IgD-negative memory B cell (primary cell): ENCODE measurements at regions not wholly inside any gene's neighbourhood (a gene's known extent, or its start where the extent isn't known, plus 50 kb on each side); places are given as distances from the start of the nearest gene placed in this dataset.
"Not testable (repeated sequence)": the region's sequence is repeated elsewhere in the genome, so short reads cannot be mapped to it uniquely, and the experiment has no call there.

Experiments
- H3K27ac Mint-ChIP-seq, 3 donors: one replicate each; pipeline ENCODE4 v1.8.0; 2020 to 2022; ENCODE audit warnings: mild to moderate bottlenecking in 3 of 3, mixed read lengths in 3 of 3, moderate library complexity in 1 of 3
- H3K27me3 Mint-ChIP-seq: one replicate; pipeline ENCODE4 v1.8.0; 2021; ENCODE audit warnings: mixed read lengths
- H3K36me3 Mint-ChIP-seq: one replicate; pipeline ENCODE4 v1.8.0; 2020; ENCODE audit warnings: mild to moderate bottlenecking, mixed read lengths
- H3K4me1 Mint-ChIP-seq, 3 donors: one replicate each; pipeline ENCODE4 v1.8.0; 2020 to 2022; ENCODE audit warnings: mixed read lengths in 3 of 3, mild to moderate bottlenecking in 1 of 3
- H3K4me3 Mint-ChIP-seq, 4 donors: one replicate each; pipeline ENCODE4 v1.8.0; 2020 to 2022; ENCODE audit warnings: mild to moderate bottlenecking in 4 of 4, mixed read lengths in 4 of 4, moderate library complexity in 3 of 4
- H3K9me3 Mint-ChIP-seq, 3 donors: one replicate each; pipeline ENCODE4 v1.8.0; 2020 to 2021; ENCODE audit warnings: mixed read lengths in 3 of 3, mild to moderate bottlenecking in 1 of 3

DNA sequence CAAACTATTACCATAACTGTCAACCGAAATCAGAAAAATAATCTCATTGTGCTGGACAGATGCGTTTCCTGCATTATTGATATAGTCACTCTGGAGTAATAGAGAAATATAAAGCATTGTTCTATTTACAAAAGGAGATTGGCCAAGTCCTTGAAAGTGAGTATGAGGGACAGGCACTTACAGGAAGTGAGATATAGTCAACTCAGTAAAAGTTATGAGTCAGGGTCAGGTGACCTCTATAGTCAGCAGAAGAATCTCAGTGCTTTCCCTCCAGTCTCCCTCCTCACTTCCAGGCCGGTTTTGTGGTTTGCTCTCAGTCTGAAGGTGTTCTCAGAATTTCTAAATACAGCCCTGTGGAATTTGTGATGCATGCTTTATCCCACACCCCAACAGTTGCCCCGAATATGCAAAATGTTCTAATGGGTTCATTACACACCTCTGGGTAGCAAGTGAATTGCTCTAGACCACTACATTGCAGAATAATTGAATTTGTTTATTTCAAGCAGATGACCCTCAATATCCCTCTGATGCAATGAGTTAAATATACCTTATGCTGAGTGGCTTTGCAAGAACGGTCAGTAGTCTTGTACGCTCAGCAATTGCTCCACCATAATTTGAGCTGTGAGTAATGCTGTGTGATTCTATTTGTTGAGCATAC, 787.7 kb downstream of the MCTP2 start:
- Mint-ChIP-seq H3K9me3 (peaks cover 1 to 15% (median 2%) of the 10 kb centered on the region in 3 donors), H3K36me3 (no peaks in the 10 kb centered on the region), H3K27ac (no peak overlapping the region), H3K27me3 (no peaks in the 10 kb centered on the region), H3K4me3 (no peak overlapping the region), H3K4me1 (no peaks in the 10 kb centered on the region)

DNA sequence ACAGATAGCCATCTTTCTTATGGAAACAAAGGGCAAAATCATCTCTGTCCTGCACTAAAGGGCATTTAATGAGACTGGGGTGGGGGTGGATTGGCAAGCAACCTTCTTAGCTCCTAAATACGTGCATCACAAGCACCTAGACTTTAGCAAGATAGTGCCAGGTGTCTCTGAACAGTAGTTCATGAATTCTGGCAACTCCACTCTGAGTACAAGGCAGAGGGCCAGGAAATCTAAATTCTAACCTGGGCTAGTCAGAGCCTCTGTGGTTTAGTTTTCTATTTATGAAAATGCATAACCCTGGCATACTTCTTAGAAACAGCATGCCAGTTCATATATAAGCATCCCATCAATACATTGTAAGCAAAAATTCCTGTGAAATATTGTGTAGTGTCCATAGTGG, 788.5 kb downstream of the MCTP2 start:
- Mint-ChIP-seq H3K27me3 (no peaks in the 10 kb centered on the region), H3K4me1 (no peaks in the 10 kb centered on the region), H3K27ac (no peak overlapping the region), H3K36me3 (no peaks in the 10 kb centered on the region), H3K4me3 (no peak overlapping the region), H3K9me3 (peaks cover 0 to 15% (median 1%) of the 10 kb centered on the region in 3 donors)

DNA sequence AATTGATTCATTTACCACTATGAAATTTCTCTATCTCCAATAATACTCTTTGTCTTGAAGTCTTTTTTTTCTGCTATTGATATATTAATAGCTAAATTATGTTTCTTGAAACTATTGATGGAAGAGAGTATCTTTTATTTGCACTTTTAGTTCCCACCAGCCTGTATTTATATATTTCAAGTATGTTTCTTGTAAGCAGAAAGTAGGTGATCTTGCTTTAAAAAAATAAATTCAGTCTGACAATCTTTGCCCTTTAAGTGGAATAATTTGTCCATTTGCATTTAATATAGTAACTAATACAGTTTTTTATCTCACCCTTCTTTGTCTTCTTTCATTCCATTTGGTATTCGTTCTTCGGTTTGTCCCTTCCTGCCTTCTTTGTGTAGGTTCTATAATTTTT, 790.5 kb downstream of the MCTP2 start:
- Mint-ChIP-seq H3K9me3 (peaks cover 0 to 15% (median 1%) of the 10 kb centered on the region in 3 donors), H3K4me3 (no peak overlapping the region), H3K27ac (no peak overlapping the region), H3K27me3 (no peaks in the 10 kb centered on the region), H3K4me1 (no peaks in the 10 kb centered on the region), H3K36me3 (no peaks in the 10 kb centered on the region)

DNA sequence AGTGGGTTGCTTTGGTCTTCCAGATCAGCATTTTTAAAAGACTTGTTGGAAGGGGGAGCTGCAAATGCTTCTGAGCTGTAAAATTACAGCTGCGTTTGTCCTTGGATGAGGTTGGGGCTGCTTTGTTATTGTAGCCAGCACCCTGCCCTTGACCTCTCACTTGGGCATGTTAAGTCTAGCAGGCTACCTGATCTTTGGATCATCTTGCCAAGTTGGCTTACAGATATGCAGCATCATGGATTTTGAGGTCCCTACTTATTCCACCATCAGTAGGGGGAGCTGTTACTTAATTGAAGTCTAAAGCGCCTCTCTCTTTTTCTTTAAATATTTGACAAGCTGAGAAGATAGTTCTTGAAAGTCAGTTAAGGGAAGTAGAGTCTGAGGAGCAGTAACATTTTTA, 793.0 kb downstream of the MCTP2 start:
- H3K4me3 Mint-ChIP-seq, result no peak overlapping the region
- no peaks in the 10 kb centered on the region for H3K36me3 Mint-ChIP-seq
- no peak overlapping the region for H3K27ac Mint-ChIP-seq
- no peaks in the 10 kb centered on the region for H3K27me3 Mint-ChIP-seq
- H3K4me1 Mint-ChIP-seq, result no peaks in the 10 kb centered on the region
- H3K9me3 Mint-ChIP-seq, result peaks cover 1 to 12% (median 2%) of the 10 kb centered on the region in 3 donors

DNA sequence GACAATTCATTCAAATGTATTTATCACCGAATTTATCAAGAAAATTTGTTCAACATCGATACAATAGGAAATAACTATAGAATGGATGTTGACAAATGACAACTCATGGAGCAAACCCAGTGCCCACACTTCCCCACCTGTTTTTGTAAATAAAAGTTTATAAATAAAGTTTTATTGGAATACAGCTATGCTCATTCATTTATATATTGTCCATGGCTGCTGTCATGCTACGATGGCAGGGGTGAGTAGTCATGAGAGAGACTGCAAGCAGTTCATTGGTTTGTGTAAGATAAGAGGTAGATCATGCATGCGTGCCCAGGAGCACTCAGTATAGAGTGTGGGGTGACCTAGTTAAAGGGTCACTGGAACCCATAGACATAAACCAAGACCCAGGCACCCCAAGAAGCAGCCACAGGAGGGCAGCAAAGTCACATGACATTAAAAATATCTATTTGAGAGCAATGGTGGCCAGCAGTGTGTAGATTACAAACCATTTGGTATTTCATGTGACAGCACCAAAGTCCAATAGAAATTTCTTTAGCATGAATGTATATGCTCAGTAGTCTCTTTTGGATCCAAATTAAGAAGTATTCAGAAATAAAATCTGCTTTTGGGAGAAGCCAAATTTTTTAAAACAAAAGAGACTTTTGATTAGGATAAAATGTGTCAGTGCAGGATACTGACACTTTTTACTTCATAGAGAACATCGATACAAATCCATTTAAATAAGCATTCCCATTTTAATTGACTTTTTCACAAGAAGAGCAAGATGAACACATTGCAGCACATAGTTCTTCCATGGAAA, 794.8 kb downstream of the MCTP2 start:
- Mint-ChIP-seq H3K9me3 (peaks cover 1 to 12% (median 2%) of the 10 kb centered on the region in 3 donors), H3K36me3 (no peaks in the 10 kb centered on the region), H3K4me1 (no peaks in the 10 kb centered on the region), H3K27ac (no peak overlapping the region), H3K4me3 (no peak overlapping the region), H3K27me3 (no peaks in the 10 kb centered on the region)

DNA sequence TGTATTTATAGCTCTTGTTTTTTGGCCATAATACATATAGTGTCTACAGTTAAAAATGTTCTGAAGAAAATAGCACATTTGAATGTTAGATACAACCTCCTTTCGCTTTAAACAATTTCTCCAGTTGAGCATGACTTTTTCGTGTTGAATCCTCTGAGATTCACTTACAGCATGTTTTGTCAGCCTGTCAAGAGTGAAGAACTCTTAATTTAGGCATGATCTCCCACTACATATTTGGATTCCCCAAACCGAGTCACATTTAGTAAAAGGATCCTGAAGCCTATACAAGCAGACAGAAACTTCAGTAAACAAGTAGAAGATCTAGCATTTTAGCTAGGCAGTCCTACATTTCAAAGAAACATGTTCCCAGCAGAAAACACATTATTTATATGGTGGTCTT, 796.6 kb downstream of the MCTP2 start:
- H3K36me3 Mint-ChIP-seq, result no peaks in the 10 kb centered on the region
- H3K4me3 Mint-ChIP-seq, result no peak overlapping the region
- H3K27ac Mint-ChIP-seq, result no peak overlapping the region
- H3K9me3 Mint-ChIP-seq, result peaks cover 1 to 4% (median 2%) of the 10 kb centered on the region in 3 donors
- H3K27me3 Mint-ChIP-seq, result no peaks in the 10 kb centered on the region
- H3K4me1 Mint-ChIP-seq, result no peaks in the 10 kb centered on the region

DNA sequence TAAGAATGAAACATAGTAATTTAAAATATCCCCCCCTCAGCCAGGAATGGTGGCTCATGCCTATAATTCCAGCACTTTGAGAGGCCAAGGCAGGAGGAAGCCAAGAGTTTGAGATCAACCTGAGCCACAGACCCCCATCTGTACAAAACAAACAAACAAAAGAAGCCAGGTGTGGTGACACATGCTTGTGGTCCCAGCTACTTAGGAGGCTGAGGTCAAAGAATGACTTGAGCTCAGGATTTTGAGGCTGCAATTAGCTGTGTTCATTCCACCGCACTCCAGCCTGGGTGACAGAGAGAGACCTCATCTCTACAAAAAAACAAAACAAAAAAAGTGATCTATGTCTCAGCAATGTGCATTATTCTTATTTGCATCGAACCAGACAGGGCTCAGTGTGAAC, 800.8 kb downstream of the MCTP2 start:
- H3K27ac Mint-ChIP-seq, result no peak overlapping the region
- no peak overlapping the region for H3K4me3 Mint-ChIP-seq
- H3K4me1 Mint-ChIP-seq, result no peaks in the 10 kb centered on the region

DNA sequence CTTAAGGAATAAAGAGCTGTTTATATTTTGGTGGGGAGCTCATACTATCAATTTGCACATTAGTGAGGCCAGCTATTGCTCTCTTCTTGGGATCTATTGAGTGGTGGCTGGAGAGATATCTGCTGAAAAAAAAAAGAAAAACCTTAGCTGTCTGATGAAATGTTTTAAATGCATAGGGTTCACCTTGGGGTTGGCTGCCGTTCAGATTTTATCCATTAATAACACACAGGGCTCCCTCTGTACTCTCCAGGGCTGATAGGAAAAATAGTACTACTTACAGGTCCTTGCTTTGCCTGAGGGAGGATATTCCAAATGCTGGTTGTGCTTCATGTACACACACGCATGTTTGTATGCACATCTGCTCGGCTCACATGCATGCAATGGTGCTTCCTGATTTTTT, 803.7 kb downstream of the MCTP2 start:
- H3K9me3 Mint-ChIP-seq, result peaks cover 0 to 6% (median 5%) of the 10 kb centered on the region in 3 donors
- no peaks in the 10 kb centered on the region for H3K36me3 Mint-ChIP-seq
- H3K4me1 Mint-ChIP-seq, result no peaks in the 10 kb centered on the region
- H3K4me3 Mint-ChIP-seq, result no peak overlapping the region
- H3K27me3 Mint-ChIP-seq, result no peaks in the 10 kb centered on the region
- no peak overlapping the region for H3K27ac Mint-ChIP-seq

More for the DNA sequence above, 800.8 kb downstream of the MCTP2 start:
- Mint-ChIP-seq H3K27me3 (no peaks in the 10 kb centered on the region), H3K36me3 (no peaks in the 10 kb centered on the region), H3K9me3 (peaks cover 0 to 4% (median 0%) of the 10 kb centered on the region in 3 donors)

DNA sequence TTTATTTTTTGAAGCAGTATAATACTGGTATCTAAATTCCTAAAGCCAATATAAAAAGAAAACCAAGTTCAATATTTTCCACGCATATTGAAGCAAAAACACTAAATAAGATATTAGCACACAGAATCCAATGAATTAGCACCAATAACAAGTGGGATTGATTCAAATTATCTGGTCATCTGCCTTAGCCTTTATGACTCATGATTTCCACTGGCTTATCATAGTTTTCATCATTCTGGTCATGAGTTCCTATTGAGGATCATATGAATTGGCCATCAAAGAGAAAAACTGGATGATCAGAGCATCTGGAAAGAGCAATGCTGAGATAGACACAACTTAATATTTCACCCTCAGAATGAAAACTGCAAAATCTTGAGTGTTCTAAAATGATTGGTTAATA, 809.9 kb downstream of the MCTP2 start:
- Mint-ChIP-seq H3K4me3 (no peak overlapping the region), H3K27me3 (no peaks in the 10 kb centered on the region), H3K4me1 (no peaks in the 10 kb centered on the region), H3K9me3 (peaks cover 0 to 5% (median 5%) of the 10 kb centered on the region in 3 donors), H3K27ac (no peak overlapping the region), H3K36me3 (no peaks in the 10 kb centered on the region)

DNA sequence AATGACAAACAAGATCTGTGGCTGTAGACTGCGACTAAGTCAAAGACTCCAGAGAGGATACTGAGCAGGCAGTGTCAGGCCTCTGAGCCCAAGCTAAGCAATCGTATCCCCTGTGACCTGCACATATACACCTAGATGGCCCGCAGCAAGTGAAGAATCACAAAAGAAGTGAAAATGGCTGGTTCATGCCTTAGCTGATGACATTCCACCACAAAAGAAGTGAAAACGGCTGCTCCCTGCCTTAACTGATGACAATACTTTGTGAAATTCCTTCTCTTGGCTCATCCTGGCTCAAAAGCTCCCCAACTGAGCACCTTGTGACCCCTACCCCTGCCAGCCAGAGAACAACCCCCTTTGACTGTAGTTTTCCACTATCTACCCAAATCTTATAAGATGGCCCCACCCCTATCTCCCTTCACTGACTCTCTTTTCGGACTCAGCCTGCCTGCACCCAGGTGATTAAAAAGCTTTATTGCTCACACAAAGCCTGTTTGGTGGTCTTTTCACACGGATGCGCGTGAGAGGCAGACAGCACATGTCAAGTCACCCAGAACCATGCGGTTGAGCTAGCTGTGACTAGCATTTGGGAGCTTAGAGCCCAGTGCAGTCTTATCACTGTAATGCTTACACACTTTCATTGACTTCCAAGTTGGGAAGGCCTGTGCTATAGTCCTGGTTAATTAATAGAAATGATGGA, 812.0 kb downstream of the MCTP2 start:
- not testable (repeated sequence) for H3K4me1 Mint-ChIP-seq, H3K27ac Mint-ChIP-seq, H3K36me3 Mint-ChIP-seq, H3K4me3 Mint-ChIP-seq, H3K27me3 Mint-ChIP-seq
- peaks cover 2 to 18% (median 3%) of the 10 kb centered on the region in 3 donors for H3K9me3 Mint-ChIP-seq

DNA sequence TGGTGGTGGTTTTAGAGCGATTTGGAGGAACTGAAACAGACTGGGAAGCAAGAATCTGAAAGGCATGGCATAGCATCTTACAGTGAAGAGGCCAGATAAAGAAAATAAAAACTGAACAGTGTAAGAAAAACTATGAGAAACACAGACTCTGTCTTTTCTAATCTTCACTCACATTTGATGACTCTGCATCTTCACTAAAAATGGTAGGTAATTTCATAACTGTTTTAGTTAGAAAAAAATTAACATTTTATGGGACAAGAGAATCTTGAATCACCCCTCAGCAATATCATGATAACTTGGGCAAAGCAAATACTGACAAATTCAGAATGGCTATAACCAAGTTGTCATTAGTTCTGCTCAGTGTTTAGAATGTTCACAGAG, 812.6 kb downstream of the MCTP2 start:
- H3K4me1 Mint-ChIP-seq, result no peaks in the 10 kb centered on the region
- H3K9me3 Mint-ChIP-seq, result peaks cover 2 to 19% (median 6%) of the 10 kb centered on the region in 3 donors
- no peak overlapping the region for H3K4me3 Mint-ChIP-seq
- no peak overlapping the region for H3K27ac Mint-ChIP-seq
- no peaks in the 10 kb centered on the region for H3K27me3 Mint-ChIP-seq
- no peaks in the 10 kb centered on the region for H3K36me3 Mint-ChIP-seq

DNA sequence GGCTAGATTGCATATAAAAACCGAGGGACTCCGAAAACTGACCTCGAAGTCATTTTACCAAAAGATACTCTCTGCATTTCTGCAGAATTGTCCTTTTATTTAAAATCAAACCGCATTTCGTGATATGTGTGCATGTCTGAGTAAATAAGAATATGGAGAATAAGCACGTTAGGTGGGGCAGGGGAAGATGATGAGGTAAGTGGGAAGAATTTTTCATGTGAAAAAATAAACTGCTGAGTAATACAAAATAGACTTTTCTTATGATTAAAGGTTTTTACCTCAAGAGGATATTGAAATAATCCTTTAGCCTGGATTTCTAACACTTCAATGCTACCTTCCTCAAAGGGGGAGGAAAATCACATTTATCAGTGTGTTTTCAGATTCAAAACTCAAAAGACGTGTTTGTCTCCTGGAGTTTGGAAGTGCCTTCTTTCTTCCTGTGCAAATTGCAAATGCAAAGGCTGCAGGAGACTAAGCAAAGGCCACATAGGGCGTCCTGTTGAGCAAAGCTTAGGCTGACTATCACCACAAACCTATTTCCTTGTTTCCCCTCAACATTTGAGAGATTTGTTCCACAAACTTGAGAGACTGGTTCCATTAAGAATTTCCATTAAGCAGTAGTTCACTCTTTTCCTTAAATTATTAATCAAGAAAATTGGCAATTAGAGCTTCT, 813.5 kb downstream of the MCTP2 start:
- no peaks in the 10 kb centered on the region for H3K4me1 Mint-ChIP-seq
- peaks cover 4 to 19% (median 13%) of the 10 kb centered on the region in 3 donors for H3K9me3 Mint-ChIP-seq
- H3K27ac Mint-ChIP-seq, result no peak overlapping the region
- H3K36me3 Mint-ChIP-seq, result no peaks in the 10 kb centered on the region
- H3K4me3 Mint-ChIP-seq, result no peak overlapping the region
- no peaks in the 10 kb centered on the region for H3K27me3 Mint-ChIP-seq

DNA sequence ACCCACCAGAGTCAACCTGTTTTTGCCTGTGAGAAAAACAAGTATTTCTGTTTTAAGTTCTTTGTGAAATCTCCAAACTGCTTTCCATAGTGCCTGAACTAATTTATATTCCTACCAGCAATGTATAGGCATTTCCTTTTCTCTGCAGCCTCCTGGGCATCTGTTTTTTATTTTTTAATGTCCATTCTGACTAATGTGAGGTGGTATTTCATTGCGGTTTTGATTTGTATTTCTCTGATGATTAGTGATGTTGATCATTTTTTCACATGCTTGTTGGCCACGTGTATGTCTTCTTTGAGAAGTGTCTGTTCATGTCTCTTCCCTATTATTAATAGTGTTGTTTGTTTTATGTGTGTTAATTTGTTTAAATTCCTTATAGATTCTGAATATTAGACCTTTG, 820.5 kb downstream of the MCTP2 start:
- H3K4me1 Mint-ChIP-seq, result peaks cover 0 to 1% (median 0%) of the 10 kb centered on the region in 3 donors

DNA sequence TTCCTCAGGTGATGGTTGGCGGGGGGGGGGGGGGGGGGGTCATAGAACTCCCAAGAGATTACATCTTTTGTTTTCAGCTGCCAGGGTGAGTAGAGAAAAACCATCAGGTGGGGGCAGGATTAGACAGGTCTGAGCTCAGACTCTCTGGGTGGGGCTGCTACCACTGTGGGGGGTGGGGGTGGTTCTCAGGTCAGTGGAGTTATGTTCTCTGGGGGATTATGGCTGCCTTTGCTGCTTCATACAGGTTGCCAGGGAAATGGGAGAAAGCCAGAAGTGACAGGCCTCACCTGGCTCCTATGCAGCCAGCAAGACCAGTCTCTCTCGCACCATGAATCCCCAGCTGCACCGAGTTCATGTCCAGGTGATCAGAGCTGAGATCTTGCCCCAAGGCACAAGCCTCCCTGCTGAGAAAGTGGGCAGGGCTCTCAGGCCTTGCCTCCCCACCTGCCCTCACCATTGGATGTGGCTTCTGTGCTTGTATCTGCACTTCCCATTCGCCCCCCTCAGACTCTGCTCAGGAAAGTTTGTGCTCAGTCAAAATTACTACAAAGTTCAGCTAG, 828.1 kb downstream of the MCTP2 start:
- H3K36me3 Mint-ChIP-seq, result no peaks in the 10 kb centered on the region
- H3K9me3 Mint-ChIP-seq, result peaks cover 2 to 12% (median 2%) of the 10 kb centered on the region in 3 donors
- H3K4me3 Mint-ChIP-seq, result no peak overlapping the region
- no peaks in the 10 kb centered on the region for H3K27me3 Mint-ChIP-seq
- peaks cover 0 to 1% (median 0%) of the 10 kb centered on the region in 3 donors for H3K4me1 Mint-ChIP-seq
- H3K27ac Mint-ChIP-seq, result no peak overlapping the region

More for the DNA sequence above, 820.5 kb downstream of the MCTP2 start:
- Mint-ChIP-seq H3K27ac (no peak overlapping the region), H3K36me3 (no peaks in the 10 kb centered on the region), H3K9me3 (peaks cover 6 to 25% (median 18%) of the 10 kb centered on the region in 3 donors), H3K4me3 (peak overlapping the region in 1 of 4 donors; percentile 71), H3K27me3 (no peaks in the 10 kb centered on the region)
